Smooth muscle cell (in vitro differentiated cells): ENCODE measurements at regions not wholly inside any gene's neighbourhood (a gene's known extent, or its start where the extent isn't known, plus 50 kb on each side); places are given as distances from the start of the nearest gene placed in this dataset.

Experiments
- DNase-seq: peaks from one replicate; lab custom pipeline; 2025; ENCODE audit not compliant: unreplicated experiment; lab: John Stamatoyannopoulos, UW
- H2AFZ ChIP-seq: fragments of 200-600 bp; sonication (generic); 2 replicates; pipeline ENCODE4 v1.6.0; 2016; ENCODE audit warnings: antibody characterized with exemption, low read depth, mild to moderate bottlenecking
- H3F3A ChIP-seq: fragments of 200-600 bp; sonication (generic); 2 replicates; pipeline ENCODE4 v1.6.0; 2017; ENCODE audit warnings: antibody characterized with exemption, low read depth
- H3K27ac ChIP-seq: fragments of 200-600 bp; sonication (generic); 2 replicates; pipeline ENCODE4 v1.5.1; 2016; ENCODE audit warnings: low read depth, mild to moderate bottlenecking
- H3K27me3 ChIP-seq: fragments of 200-600 bp; sonication (generic); 2 replicates; pipeline ENCODE4 v1.6.1; 2016; ENCODE audit warnings: low read depth, mild to moderate bottlenecking
- H3K36me3 ChIP-seq: fragments of 200-600 bp; sonication (generic); 2 replicates; pipeline ENCODE4 v1.5.1; 2016; ENCODE audit warnings: low read depth
- H3K4me1 ChIP-seq: fragments of 200-600 bp; sonication (generic); 2 replicates; pipeline ENCODE4 v1.5.1; 2016; ENCODE audit warnings: low read depth
- H3K4me2 ChIP-seq: fragments of 200-600 bp; sonication (generic); 2 replicates; pipeline ENCODE4 v1.6.0; 2016; ENCODE audit warnings: mild to moderate bottlenecking
- H3K4me3 ChIP-seq: fragments of 200-600 bp; sonication (generic); 2 replicates; pipeline ENCODE4 v1.5.1; 2016; ENCODE audit warnings: mild to moderate bottlenecking
- H3K79me2 ChIP-seq: fragments of 200-600 bp; sonication (generic); 2 replicates; pipeline ENCODE4 v1.6.0; 2016; ENCODE audit warnings: low read depth, mild to moderate bottlenecking
- H3K9ac ChIP-seq: fragments of 200-600 bp; sonication (generic); 2 replicates; pipeline ENCODE4 v1.6.0; 2016; ENCODE audit warnings: low read depth
- H3K9me3 ChIP-seq: fragments of 200-600 bp; sonication (generic); replicated peaks from 2 replicates; pipeline ENCODE4 v1.5.1; 2016; ENCODE audit warnings: low read depth
- H4K20me1 ChIP-seq: fragments of 200-600 bp; sonication (generic); 2 replicates; pipeline ENCODE4 v1.6.0; 2016; ENCODE audit warnings: low read depth
- CTCF ChIP-seq: fragments of 200-600 bp; sonication (generic); IDR thresholded peaks from 2 replicates; pipeline ENCODE4 v1.5.1; 2017; ENCODE audit warnings: borderline replicate concordance, mild to moderate bottlenecking, antibody characterized with exemption; ENCODE audit not compliant: insufficient read depth, poor library complexity, severe bottlenecking
- WGBS: methylation state at CpG from one replicate; pipeline ENCODE4 v1.1.7; 2016; ENCODE audit warnings: low lambda C conversion rate; 5-methylcytosine and 5-hydroxymethylcytosine counted together

DNA sequence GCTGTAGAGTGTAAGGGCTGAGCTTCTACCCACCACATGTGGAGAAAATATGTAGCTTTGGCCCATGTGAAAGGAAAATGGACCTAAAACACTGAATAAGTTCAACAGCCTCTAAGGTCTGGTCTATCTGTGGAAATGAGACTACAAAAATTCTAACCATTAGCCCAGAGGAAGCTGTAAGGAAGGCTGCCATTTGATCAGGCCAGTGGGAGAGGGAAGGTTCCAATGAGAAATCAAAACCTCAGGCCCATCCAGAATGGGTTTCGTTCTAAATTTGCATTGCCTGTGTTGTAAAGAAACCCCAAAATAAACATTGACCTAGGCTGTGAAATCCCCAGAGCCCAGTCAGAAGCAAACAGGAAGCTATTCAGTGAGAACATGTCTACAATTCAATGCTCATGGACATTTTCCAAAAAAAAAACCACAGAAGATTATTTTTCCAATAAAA, 320.4 kb upstream of the SLC7A11 start:
- no peak for TF ChIP-seq CTCF
- Histone ChIP-seq H3F3A (no peaks in the 10 kb centered on the region), H3K27ac (no peak overlapping the region), H3K27me3 (no peaks in the 10 kb centered on the region), H2AFZ (peak overlapping the region; percentile 72), H3K4me1 (no peaks in the 10 kb centered on the region), H3K4me3 (no peak overlapping the region), H3K36me3 (no peaks in the 10 kb centered on the region), H3K9ac (no peak overlapping the region), H3K9me3 (no peaks in the 10 kb centered on the region), H4K20me1 (no peaks in the 10 kb centered on the region), H3K79me2 (no peaks in the 10 kb centered on the region), H3K4me2 (no peak overlapping the region)
- 0% methylated on average over 1 of the region's 1 CpG for WGBS
- DNase-seq: no peak

DNA sequence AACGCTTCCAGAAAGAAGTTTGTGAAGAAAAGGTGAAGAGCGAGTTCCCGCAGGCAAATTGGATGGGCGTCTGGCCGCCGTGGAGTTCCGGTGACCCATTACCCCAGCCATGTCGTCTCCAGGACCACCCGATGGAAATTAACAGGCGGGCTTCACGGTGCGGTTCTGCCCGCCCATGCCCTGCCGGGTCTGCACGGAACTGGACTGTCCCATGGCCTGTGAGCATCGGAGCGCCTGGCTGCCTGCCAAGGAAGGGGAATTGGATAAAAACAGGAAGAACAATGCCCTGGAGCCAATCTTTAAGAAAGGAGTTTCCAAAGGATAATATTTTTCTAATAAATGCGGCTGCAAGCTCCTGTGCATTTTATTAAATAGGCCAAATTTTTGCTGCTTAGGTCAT, 319.8 kb upstream of the SLC7A11 start:
- no peaks in the 10 kb centered on the region for H3K79me2 ChIP-seq
- H3K4me3 ChIP-seq: no peak overlapping the region
- H3K9me3 ChIP-seq: no peaks in the 10 kb centered on the region
- no peak overlapping the region for H2AFZ ChIP-seq
- H3F3A ChIP-seq: no peaks in the 10 kb centered on the region
- TF ChIP-seq CTCF: no peak
- no peaks in the 10 kb centered on the region for H3K27me3 ChIP-seq
- no peak overlapping the region for H3K9ac ChIP-seq
- 98% methylated on average over 17 of the region's 18 CpGs for WGBS
- no peak for DNase-seq
- no peaks in the 10 kb centered on the region for H3K4me1 ChIP-seq
- no peak overlapping the region for H3K27ac ChIP-seq
- no peaks in the 10 kb centered on the region for H4K20me1 ChIP-seq
- no peaks in the 10 kb centered on the region for H3K36me3 ChIP-seq
- no peak overlapping the region for H3K4me2 ChIP-seq

DNA sequence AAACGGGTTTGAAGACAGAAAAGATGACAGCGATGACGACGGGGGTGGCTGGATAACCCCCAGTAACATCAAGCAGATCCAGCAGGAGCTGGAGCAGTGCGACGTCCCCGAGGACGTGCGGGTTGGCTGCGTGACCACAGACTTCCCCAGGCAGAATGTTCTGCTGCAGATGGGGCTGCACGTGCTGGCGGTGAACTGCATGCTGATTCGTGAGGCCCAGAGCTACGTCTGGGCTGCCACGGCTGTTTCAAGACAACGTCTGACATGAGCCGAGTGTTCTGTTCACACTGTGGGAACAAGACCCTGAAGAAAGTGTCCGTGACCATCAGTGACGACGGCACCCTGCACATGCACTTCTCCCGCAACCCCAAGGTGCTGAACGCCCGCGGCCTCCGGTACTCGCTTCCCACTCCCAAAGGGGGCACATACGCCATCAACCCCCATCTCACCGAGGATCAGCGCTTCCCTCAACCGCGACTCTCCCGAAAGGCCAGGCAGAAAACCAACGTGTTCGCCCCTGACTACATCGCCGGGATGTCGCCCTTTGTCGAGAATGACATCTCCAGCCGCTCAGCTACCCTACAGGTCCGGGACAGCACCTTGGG, 319.2 kb upstream of the SLC7A11 start:
- Histone ChIP-seq H3K9me3 (no peaks in the 10 kb centered on the region), H3F3A (no peaks in the 10 kb centered on the region), H3K27ac (no peak overlapping the region), H3K36me3 (no peaks in the 10 kb centered on the region), H3K9ac (no peak overlapping the region), H4K20me1 (no peaks in the 10 kb centered on the region), H3K79me2 (no peaks in the 10 kb centered on the region), H3K4me3 (no peak overlapping the region), H3K4me1 (no peaks in the 10 kb centered on the region), H3K4me2 (no peak overlapping the region), H3K27me3 (no peaks in the 10 kb centered on the region), H2AFZ (no peak overlapping the region)
- TF ChIP-seq CTCF: no peak
- DNase-seq: no peak
- WGBS: 95% methylated on average over 30 of the region's 40 CpGs

DNA sequence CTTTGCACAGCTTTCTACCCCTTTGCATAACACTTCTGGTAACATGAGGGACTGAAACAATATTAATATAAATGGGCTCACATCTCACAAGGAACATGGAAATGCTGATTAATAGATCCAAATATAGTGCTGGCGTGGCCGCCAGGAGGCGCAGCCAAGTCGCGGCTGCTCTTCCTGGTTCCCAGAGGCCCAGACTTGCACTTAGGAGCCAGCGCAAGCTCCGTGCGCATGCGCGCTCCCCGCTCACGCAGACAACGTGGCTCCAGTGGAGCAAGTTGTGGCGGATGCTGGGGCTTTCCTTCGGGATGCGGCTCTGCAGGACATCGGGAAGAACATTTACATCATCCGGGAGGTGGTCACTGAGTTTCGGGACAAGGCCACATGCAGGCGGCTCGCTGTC, 318.3 kb upstream of the SLC7A11 start:
- no peak overlapping the region for H3K27ac ChIP-seq
- no peaks in the 10 kb centered on the region for H3K9me3 ChIP-seq
- no peaks in the 10 kb centered on the region for H4K20me1 ChIP-seq
- H3K4me2 ChIP-seq: no peak overlapping the region
- H3K79me2 ChIP-seq: no peaks in the 10 kb centered on the region
- no peak overlapping the region for H3K9ac ChIP-seq
- TF ChIP-seq CTCF: no peak
- no peaks in the 10 kb centered on the region for H3K36me3 ChIP-seq
- no peaks in the 10 kb centered on the region for H3K4me1 ChIP-seq
- H3F3A ChIP-seq: no peaks in the 10 kb centered on the region
- DNase-seq: no peak
- no peak overlapping the region for H2AFZ ChIP-seq
- no peak overlapping the region for H3K4me3 ChIP-seq
- H3K27me3 ChIP-seq: no peaks in the 10 kb centered on the region
- 86% methylated on average over 21 of the region's 21 CpGs for WGBS
